PC-9 (cell line): ENCODE measurements at regions not wholly inside any gene's neighbourhood (a gene's known extent, or its start where the extent isn't known, plus 50 kb on each side); places are given as distances from the start of the nearest gene placed in this dataset.

Experiments used
- BruUV-seq: library from RNA; stranded (reverse); fragments of 400-500 nt; replicated peaks from 2 replicates; lab custom pipeline; 2021; lab: Mats Ljungman, UMichigan
- CTCF ChIA-PET: fragments of 300-600 bp; sonication (Branson Sonifier 250); formaldehyde crosslinking; loops from one replicate; lab custom pipeline; 2022; ENCODE audit warnings: antibody characterized with exemption; lab: Charles Lee
- POLR2A ChIA-PET: fragments of 300-600 bp; sonication (Branson Sonifier 250); formaldehyde crosslinking; loops from one replicate; lab custom pipeline; 2022; ENCODE audit warnings: antibody characterized with exemption; ENCODE audit not compliant: unreplicated experiment; lab: Charles Lee
- DNase-seq, 2 experiments: peaks; one replicate each; pipeline versions ENCODE4 v3.0.0 to v3.0.0-alpha.2; 2015 to 2022; ENCODE audit warnings: mixed read lengths in 1 of 2
- H2AFZ ChIP-seq: fragments of 200-600 bp; sonication (generic); 2 replicates; pipeline ENCODE4 v1.8.1; 2017; ENCODE audit warnings: antibody characterized with exemption
- H3F3A ChIP-seq: fragments of 200-600 bp; sonication (generic); 2 replicates; pipeline ENCODE4 v1.8.1; 2017; ENCODE audit warnings: antibody characterized with exemption, mild to moderate bottlenecking, low read depth; ENCODE audit not compliant: insufficient read depth
- H3K27ac ChIP-seq: fragments of 200-600 bp; sonication (generic); 2 replicates; pipeline ENCODE4 v1.6.1; 2016; ENCODE audit warnings: mixed run types
- H3K27me3 ChIP-seq: fragments of 200-600 bp; sonication (generic); 2 replicates; pipeline ENCODE4 v1.6.1; 2016; ENCODE audit warnings: low read depth, mixed run types; ENCODE audit not compliant: insufficient read depth
- H3K36me3 ChIP-seq: fragments of 200-600 bp; sonication (generic); 2 replicates; pipeline ENCODE4 v1.6.1; 2016; ENCODE audit warnings: low read depth, mixed run types
- H3K4me1 ChIP-seq: fragments of 200-600 bp; sonication (generic); replicated peaks from 2 replicates; pipeline ENCODE4 v1.6.1; 2016; ENCODE audit warnings: mixed run types; ENCODE audit not compliant: insufficient read depth
- H3K4me2 ChIP-seq: fragments of 200-600 bp; sonication (generic); 2 replicates; pipeline ENCODE4 v1.6.1; 2017; ENCODE audit warnings: mixed run types
- H3K4me3 ChIP-seq: fragments of 200-600 bp; sonication (generic); 2 replicates; pipeline ENCODE4 v1.6.1; 2016; ENCODE audit warnings: mixed run types
- H3K79me2 ChIP-seq: fragments of 200-600 bp; sonication (generic); 2 replicates; pipeline ENCODE4 v1.6.1; 2017; ENCODE audit warnings: low read depth, mixed run types
- H3K9me2 ChIP-seq: fragments of 200-600 bp; sonication (generic); 2 replicates; pipeline ENCODE4 v1.8.1; 2017; ENCODE audit warnings: mild to moderate bottlenecking; ENCODE audit not compliant: insufficient read depth
- H3K9me3 ChIP-seq: fragments of 200-600 bp; sonication (generic); 2 replicates; pipeline ENCODE4 v1.8.1; 2016; ENCODE audit warnings: low read depth; ENCODE audit not compliant: insufficient read depth
- H4K20me1 ChIP-seq: fragments of 200-600 bp; sonication (generic); 2 replicates; pipeline ENCODE4 v1.8.1; 2017; ENCODE audit not compliant: insufficient read depth
- EZH2 ChIP-seq: fragments of 200-600 bp; sonication (generic); IDR thresholded peaks from 2 replicates; pipeline ENCODE4 v1.8.0; 2017; ENCODE audit warnings: antibody characterized with exemption, low read depth
- intact Hi-C: fragments of 100-400 bp; cut with micrococcal nuclease; formaldehyde crosslinking; loops from one replicate; pipeline ENCODE4 v1.10.0; 2022; ENCODE audit not compliant: unreplicated experiment
- TF ChIP-seq, protein P1 (sequence below): fragments of 200-600 bp; sonication (generic); conservative IDR thresholded peaks from 2 replicates; pipeline ENCODE4 v1.6.1; 2017; ENCODE audit warnings: mixed run types, antibody characterized with exemption, mild to moderate bottlenecking, moderate library complexity

DNA sequence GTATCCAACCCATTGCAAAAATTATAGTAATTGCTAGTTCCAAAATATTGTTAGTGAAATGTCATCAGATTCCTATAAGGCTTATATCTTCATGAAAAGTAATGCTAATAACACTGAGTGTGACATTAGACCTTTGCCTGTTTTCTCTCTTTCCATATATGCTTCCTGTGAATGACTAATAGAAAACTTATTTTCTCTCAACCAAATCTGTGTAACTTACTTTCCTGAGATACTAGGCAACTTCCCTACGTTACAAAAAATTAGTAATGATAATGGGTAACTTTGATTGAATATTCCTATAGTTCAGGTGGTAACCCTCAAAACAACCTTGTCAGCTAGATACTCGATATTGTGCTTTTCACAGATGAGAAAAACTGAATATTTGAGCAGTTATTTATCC is 124.2 kb upstream of the HNRNPU start:
- H3K4me1 ChIP-seq, result peaks cover 10% of the 10 kb centered on the region
- ChIA-PET POLR2A (no interaction called here), CTCF (no interaction called here)
- no peaks in the 10 kb centered on the region for H3K9me3 ChIP-seq
- no peak overlapping the region for H2AFZ ChIP-seq
- TF ChIP-seq, protein P1, sequence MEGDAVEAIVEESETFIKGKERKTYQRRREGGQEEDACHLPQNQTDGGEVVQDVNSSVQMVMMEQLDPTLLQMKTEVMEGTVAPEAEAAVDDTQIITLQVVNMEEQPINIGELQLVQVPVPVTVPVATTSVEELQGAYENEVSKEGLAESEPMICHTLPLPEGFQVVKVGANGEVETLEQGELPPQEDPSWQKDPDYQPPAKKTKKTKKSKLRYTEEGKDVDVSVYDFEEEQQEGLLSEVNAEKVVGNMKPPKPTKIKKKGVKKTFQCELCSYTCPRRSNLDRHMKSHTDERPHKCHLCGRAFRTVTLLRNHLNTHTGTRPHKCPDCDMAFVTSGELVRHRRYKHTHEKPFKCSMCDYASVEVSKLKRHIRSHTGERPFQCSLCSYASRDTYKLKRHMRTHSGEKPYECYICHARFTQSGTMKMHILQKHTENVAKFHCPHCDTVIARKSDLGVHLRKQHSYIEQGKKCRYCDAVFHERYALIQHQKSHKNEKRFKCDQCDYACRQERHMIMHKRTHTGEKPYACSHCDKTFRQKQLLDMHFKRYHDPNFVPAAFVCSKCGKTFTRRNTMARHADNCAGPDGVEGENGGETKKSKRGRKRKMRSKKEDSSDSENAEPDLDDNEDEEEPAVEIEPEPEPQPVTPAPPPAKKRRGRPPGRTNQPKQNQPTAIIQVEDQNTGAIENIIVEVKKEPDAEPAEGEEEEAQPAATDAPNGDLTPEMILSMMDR, result no peak
- no TSS peak for BruUV-seq
- H3K4me2 ChIP-seq, result no peak overlapping the region
- no peak overlapping the region for H3K4me3 ChIP-seq
- H3K27ac ChIP-seq, result no peak overlapping the region
- no peaks in the 10 kb centered on the region for H3K9me2 ChIP-seq
- 0 out of 2 replicates have a peak, but pooled peaks cover 6% of the 10 kb centered on the region for H3F3A ChIP-seq
- H3K27me3 ChIP-seq, result no peaks in the 10 kb centered on the region
- no peaks in the 10 kb centered on the region for H3K36me3 ChIP-seq
- no peaks in the 10 kb centered on the region for H3K79me2 ChIP-seq
- intact Hi-C loops, result no loop called here
- H4K20me1 ChIP-seq, result no peaks in the 10 kb centered on the region
- DNase-seq, result no peak

DNA sequence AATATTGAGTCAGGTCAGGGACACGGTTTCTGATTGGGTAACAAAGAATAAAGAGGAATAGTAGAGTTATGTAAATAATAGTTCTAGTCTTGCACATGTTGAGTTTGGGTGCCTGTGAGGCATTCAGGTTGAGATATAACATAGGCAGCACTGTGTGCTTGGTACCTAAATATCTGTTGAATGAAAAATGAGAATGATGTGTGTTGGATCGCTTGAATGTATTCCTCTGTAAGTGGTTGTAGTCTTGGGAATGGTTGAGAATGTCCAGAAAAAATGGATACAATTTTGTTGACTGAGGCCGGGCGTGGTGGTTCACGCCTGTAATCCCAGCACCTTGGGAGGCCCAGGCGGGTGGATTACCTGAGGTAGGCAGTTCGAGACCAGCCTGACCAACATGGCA is 116.3 kb upstream of the HNRNPU start:
- Histone ChIP-seq H3K9me2 (no peaks in the 10 kb centered on the region), H3K4me1 (no peaks in the 10 kb centered on the region), H3K4me2 (no peak overlapping the region), H3K27me3 (no peaks in the 10 kb centered on the region), H3K9me3 (no peaks in the 10 kb centered on the region), H4K20me1 (no peaks in the 10 kb centered on the region), H3F3A (no peaks in the 10 kb centered on the region), H3K36me3 (no peaks in the 10 kb centered on the region), H2AFZ (no peak overlapping the region), H3K4me3 (no peak overlapping the region), H3K79me2 (no peaks in the 10 kb centered on the region), H3K27ac (no peak overlapping the region)
- no peak for DNase-seq
- TF ChIP-seq, protein P1, result no peak
- TF ChIP-seq EZH2, result no peak
- intact Hi-C loops, result no loop called here
- no TSS peak for BruUV-seq
- CTCF ChIA-PET, result no interaction called here
- POLR2A ChIA-PET, result no interaction called here

DNA sequence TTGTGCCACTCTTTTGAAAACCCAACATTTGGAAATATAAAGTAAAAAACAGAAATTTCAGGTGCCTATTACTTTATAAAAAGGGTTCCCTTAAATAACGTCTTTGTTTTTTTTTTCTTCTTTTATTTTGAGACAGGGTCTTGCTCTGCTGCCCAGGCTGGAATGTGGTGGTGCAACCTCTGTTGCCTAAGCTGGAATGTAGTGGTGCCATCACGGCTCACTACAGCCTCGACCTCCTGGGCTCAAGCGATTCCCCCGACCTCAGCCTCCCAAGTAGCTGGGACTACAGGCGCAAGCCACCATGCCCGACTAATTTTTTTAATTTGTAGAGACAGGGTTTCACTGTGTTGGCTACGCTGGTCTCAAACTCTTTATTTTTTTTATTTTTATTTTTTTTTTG is 110.2 kb upstream of the HNRNPU start:
- no TSS peak for BruUV-seq
- POLR2A ChIA-PET, result no interaction called here
- peaks cover 10% of the 10 kb centered on the region for H3K4me1 ChIP-seq

More for the DNA sequence above, 110.2 kb upstream of the HNRNPU start:
- no peak for DNase-seq
- H3K79me2 ChIP-seq, result peaks cover 22% of the 10 kb centered on the region
- H3K4me2 ChIP-seq, result no peak overlapping the region
- no peak overlapping the region for H2AFZ ChIP-seq
- no peaks in the 10 kb centered on the region for H3K9me2 ChIP-seq
- CTCF ChIA-PET, result no interaction called here
- peaks cover 18% of the 10 kb centered on the region for H3F3A ChIP-seq
- intact Hi-C loops, result no loop called here
- no peak overlapping the region for H3K4me3 ChIP-seq
- H3K27ac ChIP-seq, result no peak overlapping the region
- TF ChIP-seq, protein P1, result no peak
- no peak for TF ChIP-seq EZH2
- H3K9me3 ChIP-seq, result no peaks in the 10 kb centered on the region
- H4K20me1 ChIP-seq, result no peaks in the 10 kb centered on the region
- no peaks in the 10 kb centered on the region for H3K27me3 ChIP-seq
- no peaks in the 10 kb centered on the region for H3K36me3 ChIP-seq
